Body of pancreas (tissue), 4 donors: ENCODE measurements at regions not wholly inside any gene's neighbourhood (a gene's known extent, or its start where the extent isn't known, plus 50 kb on each side); places are given as distances from the start of the nearest gene placed in this dataset.
"Not testable (repeated sequence)": the region's sequence is repeated elsewhere in the genome, so short reads cannot be mapped to it uniquely, and the experiment has no call there.

Source experiments
- ATAC-seq: fragments of 150-250 bp; one replicate; pipeline ENCODE4 v1.9.1; 2016
- DNase-seq, 4 donors: peaks; one replicate each; pipeline ENCODE4 v3.0.0-alpha.2; 2019
- H3K27ac ChIP-seq, 4 donors: fragments of 200-600 bp; sonication (generic); 1 replicate in 3 of 4; 2 replicates in 1 of 4; pipeline versions ENCODE4 v1.5.1 to v1.6.1; 2016 to 2019; ENCODE audit warnings: mild to moderate bottlenecking in 1 of 4, mixed read lengths in 1 of 4, moderate library complexity in 1 of 4
- H3K27me3 ChIP-seq, 2 donors: fragments of 200-600 bp; sonication (generic); one replicate each; pipeline ENCODE4 v1.6.0; 2016; ENCODE audit warnings: mild to moderate bottlenecking in 1 of 2
- H3K36me3 ChIP-seq, 2 donors: fragments of 200-600 bp; sonication (generic); replicated peaks in 1 of 2; 2 replicates each; pipeline ENCODE4 v1.5.1; 2016; ENCODE audit warnings: low read depth in 2 of 2; ENCODE audit not compliant: insufficient read depth in 1 of 2
- H3K4me1 ChIP-seq: fragments of 200-600 bp; sonication (generic); one replicate; pipeline ENCODE4 v1.6.0; 2016
- H3K4me3 ChIP-seq, 2 donors: fragments of 200-600 bp; sonication (generic); 1 replicate in 1 of 2; 2 replicates in 1 of 2; pipeline ENCODE4 v1.5.1; 2016 to 2019
- H3K9me3 ChIP-seq, 3 donors: fragments of 200-600 bp; sonication (generic); 1 replicate in 2 of 3; 2 replicates in 1 of 3; pipeline ENCODE4 v1.5.1; 2016
- CTCF ChIP-seq, 7 experiments: fragments of 450-650 bp in 4 of 7; fragments of 200-600 bp in 3 of 7; sonication (generic) in 3 of 7; IDR thresholded peaks; one replicate each; pipeline ENCODE4 v1.5.1; 2016 to 2019; ENCODE audit warnings: antibody characterized with exemption in 7 of 7
- POLR2A ChIP-seq, 3 donors: fragments of 450-650 bp; IDR thresholded peaks; one replicate each; pipeline ENCODE4 v1.6.1; 2016; ENCODE audit warnings: antibody characterized with exemption in 3 of 3, mild to moderate bottlenecking in 2 of 3
- WGBS, 2 donors: methylation state at CpG; one replicate each; pipeline ENCODE4 v1.1.5; 2017; 5-methylcytosine and 5-hydroxymethylcytosine counted together
- intact Hi-C: fragments of 100-400 bp; cut with DNase I; formaldehyde crosslinking; loops from one replicate; pipeline ENCODE4 v1.15.1; 2023

- 36 to 38% methylated on average over 2 of the region's 2 CpGs for WGBS, 2 donors
Observed at GRCh38 chr6:67908379-67908778, 726.7 kb upstream of the ADGRB3 start.

GRCh38 chr6:67904735-67905134, 730.3 kb upstream of the ADGRB3 start:
- DNase-seq, H3K36me3 ChIP-seq, intact Hi-C loops, H3K27me3 ChIP-seq, ATAC-seq, H3K4me3 ChIP-seq, H3K9me3 ChIP-seq, H3K27ac ChIP-seq, H3K4me1 ChIP-seq: not testable (repeated sequence)

More at GRCh38 chr6:67908379-67908778, 726.7 kb upstream of the ADGRB3 start:
- H3K4me3 ChIP-seq: no peak overlapping the region
- intact Hi-C loops: no loop called here
- no peaks in the 10 kb centered on the region for H3K27me3 ChIP-seq
- DNase-seq (no peak), ATAC-seq (no peak)
- no peak overlapping the region for H3K27ac ChIP-seq
- H3K4me1 ChIP-seq: no peaks in the 10 kb centered on the region
- no peaks in the 10 kb centered on the region for H3K9me3 ChIP-seq
- H3K36me3 ChIP-seq: no peaks in the 10 kb centered on the region
- no peak for TF ChIP-seq POLR2A (IDR thresholded peaks at IDR 0.05)
- no peak for TF ChIP-seq CTCF (IDR thresholded peaks at IDR 0.05)

GRCh38 chr6:67898875-67899274, 736.2 kb upstream of the ADGRB3 start:
- no peaks in the 10 kb centered on the region for H3K27me3 ChIP-seq
- H3K27ac ChIP-seq: no peak overlapping the region
- H3K4me3 ChIP-seq: no peak overlapping the region
- intact Hi-C loops: no loop called here
- ATAC-seq (no peak), DNase-seq (no peak)
- WGBS, 2 donors: 31 to 33% methylated on average over 1 of the region's 1 CpG
- TF ChIP-seq POLR2A (IDR thresholded peaks at IDR 0.05) (no peak), CTCF (IDR thresholded peaks at IDR 0.05) (no peak)
- H3K36me3 ChIP-seq: no peaks in the 10 kb centered on the region
- no peaks in the 10 kb centered on the region for H3K4me1 ChIP-seq
- no peaks in the 10 kb centered on the region for H3K9me3 ChIP-seq

GRCh38 chr6:67897998-67898607, 737.0 kb upstream of the ADGRB3 start:
- ATAC-seq (no peak), DNase-seq (no peak)
- 61 to 68% methylated on average over 7 of the region's 7 CpGs for WGBS, 2 donors
- H3K36me3 ChIP-seq: no peaks in the 10 kb centered on the region
- H3K4me1 ChIP-seq: no peaks in the 10 kb centered on the region
- TF ChIP-seq CTCF (IDR thresholded peaks at IDR 0.05): no peak
- TF ChIP-seq POLR2A (IDR thresholded peaks at IDR 0.05): no peak
- intact Hi-C loops: no loop called here
- H3K9me3 ChIP-seq: no peaks in the 10 kb centered on the region
- no peak overlapping the region for H3K4me3 ChIP-seq
- H3K27ac ChIP-seq: no peak overlapping the region
- no peaks in the 10 kb centered on the region for H3K27me3 ChIP-seq

GRCh38 chr6:67896476-67896875, 738.6 kb upstream of the ADGRB3 start:
- intact Hi-C loops: no loop called here
- H3K27ac ChIP-seq: no peak overlapping the region
- H3K4me3 ChIP-seq: no peak overlapping the region
- no peaks in the 10 kb centered on the region for H3K27me3 ChIP-seq
- TF ChIP-seq CTCF (IDR thresholded peaks at IDR 0.05) (no peak), POLR2A (IDR thresholded peaks at IDR 0.05) (no peak)
- no peaks in the 10 kb centered on the region for H3K9me3 ChIP-seq
- WGBS, 2 donors: 22 to 35% methylated on average over 1 of the region's 1 CpG
- DNase-seq (no peak), ATAC-seq (no peak)
- H3K4me1 ChIP-seq: no peaks in the 10 kb centered on the region
- H3K36me3 ChIP-seq: no peaks in the 10 kb centered on the region
